M059J (cell line): ENCODE measurements at regions not wholly inside any gene's neighbourhood (a gene's known extent, or its start where the extent isn't known, plus 50 kb on each side); places are given as distances from the start of the nearest gene placed in this dataset.

Experiments
- DNase-seq: peaks from one replicate; pipeline ENCODE4 v3.0.0-alpha.2; 2012; ENCODE audit warnings: low read depth

GRCh38 chr11:37786214-37786755, 1188.2 kb upstream of the RAG2 start:
- DNase-seq, result peak; percentile 72

- DNase-seq, result no peak
These were observed 1176.4 kb upstream of the RAG2 start for GRCh38 chr11:37774441-37774840.

GRCh38 chr11:37770145-37770544, 1172.1 kb upstream of the RAG2 start:
- DNase-seq, result no peak

GRCh38 chr11:37762079-37762478, 1164.0 kb upstream of the RAG2 start:
- peak; percentile 16 for DNase-seq

- DNase-seq, result no peak
These were observed 1157.5 kb upstream of the RAG2 start for GRCh38 chr11:37755521-37755920.

GRCh38 chr11:37748641-37749040, 1150.6 kb upstream of the RAG2 start:
- DNase-seq, result no peak

- no peak for DNase-seq
These were observed 1149.1 kb upstream of the RAG2 start for GRCh38 chr11:37747121-37747520.

- DNase-seq, result no peak
These were observed 1129.3 kb upstream of the RAG2 start for GRCh38 chr11:37727371-37727770.

GRCh38 chr11:37724315-37724714, 1126.3 kb upstream of the RAG2 start:
- DNase-seq, result no peak

- peak; percentile 28 for DNase-seq
These were observed 1123.4 kb upstream of the RAG2 start for GRCh38 chr11:37721485-37721884.

- DNase-seq, result peak; percentile 62
These were observed 1120.5 kb upstream of the RAG2 start for GRCh38 chr11:37718431-37718999.

- DNase-seq, result peak; percentile 38
These were observed 1114.2 kb upstream of the RAG2 start for GRCh38 chr11:37712251-37712650.

- DNase-seq, result no peak
These were observed 1112.0 kb upstream of the RAG2 start for GRCh38 chr11:37710031-37710430.

GRCh38 chr11:37704791-37705190, 1106.8 kb upstream of the RAG2 start:
- no peak for DNase-seq

- DNase-seq, result no peak
These were observed 1101.6 kb upstream of the RAG2 start for GRCh38 chr11:37699644-37700043.

- no peak for DNase-seq
These were observed 1097.2 kb upstream of the RAG2 start for GRCh38 chr11:37695283-37695682.

- DNase-seq, result peak; percentile 33
These were observed 1091.9 kb upstream of the RAG2 start for GRCh38 chr11:37689951-37690350.

GRCh38 chr11:37688456-37688855, 1090.4 kb upstream of the RAG2 start:
- DNase-seq, result no peak

- DNase-seq, result no peak
These were observed 1089.1 kb upstream of the RAG2 start for GRCh38 chr11:37687130-37687529.

GRCh38 chr11:37671321-37671720, 1073.3 kb upstream of the RAG2 start:
- DNase-seq, result no peak

GRCh38 chr11:37666960-37667359, 1068.9 kb upstream of the RAG2 start:
- no peak for DNase-seq

GRCh38 chr11:37657645-37658044, 1059.6 kb upstream of the RAG2 start:
- DNase-seq, result peak; percentile 33

- DNase-seq, result no peak
These were observed 1049.7 kb upstream of the RAG2 start for GRCh38 chr11:37647767-37648166.

GRCh38 chr11:37643968-37644367, 1045.9 kb upstream of the RAG2 start:
- no peak for DNase-seq
